ENCODE measurements at regions not wholly inside any gene's neighbourhood (a gene's known extent, or its start where the extent isn't known, plus 50 kb on each side); places are given as distances from the start of the nearest gene placed in this dataset.

DNA sequence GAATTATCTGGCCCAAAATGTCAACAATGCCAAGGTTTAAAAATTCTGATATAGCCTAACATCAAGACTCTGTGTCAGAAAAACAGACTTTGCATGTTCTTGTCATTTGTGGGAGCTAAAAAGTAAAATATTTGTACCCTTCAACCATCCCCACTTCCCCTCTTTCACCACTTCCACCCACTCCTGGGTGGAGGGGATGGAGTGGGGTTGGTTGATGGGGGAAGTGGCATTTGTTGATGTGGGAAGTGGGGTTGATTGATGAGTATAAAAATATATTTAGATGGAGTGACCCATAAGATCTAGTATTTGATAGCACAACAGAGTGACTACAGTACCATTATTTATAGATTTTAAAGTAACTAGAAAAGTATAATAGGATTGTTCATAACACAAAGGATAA lies 55.0 kb upstream of the C9orf72 start:
- H3K27me3 Mint-ChIP-seq (ENCODE audit: insufficient read depth, unreplicated experiment) = no peaks in the 10 kb centered on the region
- POLR2A ChIA-PET = no interaction called here
- TF ChIP-seq, protein P1, sequence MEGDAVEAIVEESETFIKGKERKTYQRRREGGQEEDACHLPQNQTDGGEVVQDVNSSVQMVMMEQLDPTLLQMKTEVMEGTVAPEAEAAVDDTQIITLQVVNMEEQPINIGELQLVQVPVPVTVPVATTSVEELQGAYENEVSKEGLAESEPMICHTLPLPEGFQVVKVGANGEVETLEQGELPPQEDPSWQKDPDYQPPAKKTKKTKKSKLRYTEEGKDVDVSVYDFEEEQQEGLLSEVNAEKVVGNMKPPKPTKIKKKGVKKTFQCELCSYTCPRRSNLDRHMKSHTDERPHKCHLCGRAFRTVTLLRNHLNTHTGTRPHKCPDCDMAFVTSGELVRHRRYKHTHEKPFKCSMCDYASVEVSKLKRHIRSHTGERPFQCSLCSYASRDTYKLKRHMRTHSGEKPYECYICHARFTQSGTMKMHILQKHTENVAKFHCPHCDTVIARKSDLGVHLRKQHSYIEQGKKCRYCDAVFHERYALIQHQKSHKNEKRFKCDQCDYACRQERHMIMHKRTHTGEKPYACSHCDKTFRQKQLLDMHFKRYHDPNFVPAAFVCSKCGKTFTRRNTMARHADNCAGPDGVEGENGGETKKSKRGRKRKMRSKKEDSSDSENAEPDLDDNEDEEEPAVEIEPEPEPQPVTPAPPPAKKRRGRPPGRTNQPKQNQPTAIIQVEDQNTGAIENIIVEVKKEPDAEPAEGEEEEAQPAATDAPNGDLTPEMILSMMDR (IDR thresholded peaks at IDR 0.05; ENCODE audit: insufficient read depth in 1 of 2, low read depth in 1 of 2, low read length in 1 of 2, severe bottlenecking in 1 of 2, unreplicated experiment in 1 of 2) = no peak
- H3K4me3 Mint-ChIP-seq (ENCODE audit: unreplicated experiment) = no peak overlapping the region
- no peaks in the 10 kb centered on the region for H3K4me1 ChIP-seq
- intact Hi-C loops (cut with micrococcal nuclease; ENCODE audit: unreplicated experiment) = no loop called here
- no peak overlapping the region for H3K27ac Mint-ChIP-seq (ENCODE audit: unreplicated experiment)
- CTCF ChIA-PET = no interaction called here
- H3K4me1 Mint-ChIP-seq (ENCODE audit: low read depth, unreplicated experiment) = peaks cover 6% of the 10 kb centered on the region
- H3K4me3 ChIP-seq (ENCODE audit: low read depth, low read length) = no peak overlapping the region
- no peaks in the 10 kb centered on the region for H3K36me3 ChIP-seq (ENCODE audit: control insufficient read depth, insufficient read depth, low read length)
- H3K9me3 Mint-ChIP-seq (ENCODE audit: unreplicated experiment) = peaks cover 12% of the 10 kb centered on the region
- DNase-seq = no peak
- no peaks in the 10 kb centered on the region for H3K27me3 ChIP-seq (replicated peaks; ENCODE audit: control insufficient read depth, insufficient read depth, low read length)
- no peaks in the 10 kb centered on the region for H3K36me3 Mint-ChIP-seq (ENCODE audit: insufficient read depth, unreplicated experiment)
- H3K9me3 ChIP-seq = no peaks in the 10 kb centered on the region
- no TSS peak for BruUV-seq (replicated peaks)

DNA sequence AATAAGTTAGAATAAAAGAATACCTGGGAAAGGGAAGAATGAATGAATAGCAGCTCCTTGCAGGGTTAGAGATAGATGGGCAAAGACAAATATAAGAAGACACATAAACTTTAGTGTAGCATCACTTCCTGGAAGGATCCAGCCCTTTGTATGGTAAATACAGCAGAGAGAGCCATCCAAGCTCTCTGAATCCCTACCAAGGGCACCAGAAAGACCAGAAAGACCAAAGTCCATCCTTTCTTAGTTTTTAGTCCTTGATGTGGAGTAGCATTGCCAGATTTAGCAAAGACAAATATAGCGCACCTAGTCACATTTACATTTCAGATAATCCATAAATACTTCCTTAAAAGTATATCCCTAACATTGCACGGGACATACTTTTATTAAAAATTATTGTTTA lies 56.1 kb upstream of the C9orf72 start:
- no peaks in the 10 kb centered on the region for H3K36me3 Mint-ChIP-seq (ENCODE audit: insufficient read depth, unreplicated experiment)
- no peaks in the 10 kb centered on the region for H3K36me3 ChIP-seq (ENCODE audit: control insufficient read depth, insufficient read depth, low read length)
- CTCF ChIA-PET = no interaction called here
- no peak overlapping the region for H3K27ac Mint-ChIP-seq (ENCODE audit: unreplicated experiment)
- H3K4me1 ChIP-seq = no peaks in the 10 kb centered on the region
- no peaks in the 10 kb centered on the region for H3K27me3 Mint-ChIP-seq (ENCODE audit: insufficient read depth, unreplicated experiment)
- intact Hi-C loops (cut with micrococcal nuclease; ENCODE audit: unreplicated experiment) = no loop called here
- H3K9me3 Mint-ChIP-seq (ENCODE audit: unreplicated experiment) = peaks cover 12% of the 10 kb centered on the region
- H3K27me3 ChIP-seq (replicated peaks; ENCODE audit: control insufficient read depth, insufficient read depth, low read length) = no peaks in the 10 kb centered on the region
- POLR2A ChIA-PET = no interaction called here
- peaks cover 6% of the 10 kb centered on the region for H3K4me1 Mint-ChIP-seq (ENCODE audit: low read depth, unreplicated experiment)
- H3K4me3 ChIP-seq (ENCODE audit: low read depth, low read length) = no peak overlapping the region
- no peak for DNase-seq
- no peaks in the 10 kb centered on the region for H3K9me3 ChIP-seq
- H3K4me3 Mint-ChIP-seq (ENCODE audit: unreplicated experiment) = no peak overlapping the region
- BruUV-seq (replicated peaks) = no TSS peak
- TF ChIP-seq, protein P1 (IDR thresholded peaks at IDR 0.05; ENCODE audit: insufficient read depth in 1 of 2, low read depth in 1 of 2, low read length in 1 of 2, severe bottlenecking in 1 of 2, unreplicated experiment in 1 of 2) = no peak

DNA sequence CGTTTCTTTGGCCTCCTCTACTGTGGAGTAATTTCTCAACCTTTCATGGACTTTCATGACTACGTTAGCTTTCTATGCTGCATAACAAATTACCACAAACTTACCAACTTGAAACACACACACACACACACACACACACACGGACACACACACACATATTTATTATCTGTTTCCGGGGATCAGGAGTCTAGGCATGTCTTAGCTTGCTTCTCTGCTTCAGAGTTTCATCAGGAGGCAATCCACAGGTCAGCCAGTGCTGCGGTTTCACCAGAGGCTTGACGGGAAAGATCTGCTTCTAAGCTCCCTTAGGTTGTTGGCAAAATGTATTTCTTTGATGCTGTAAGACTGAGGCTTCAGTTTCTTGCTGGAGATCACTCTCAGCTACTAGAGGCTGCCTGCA lies 59.0 kb upstream of the C9orf72 start:
- Histone ChIP-seq H3K4me1 (no peaks in the 10 kb centered on the region), H3K27me3 (replicated peaks; ENCODE audit: control insufficient read depth, insufficient read depth, low read length) (no peaks in the 10 kb centered on the region), H3K4me3 (ENCODE audit: low read depth, low read length) (no peak overlapping the region), H3K36me3 (ENCODE audit: control insufficient read depth, insufficient read depth, low read length) (no peaks in the 10 kb centered on the region), H3K9me3 (no peaks in the 10 kb centered on the region)
- intact Hi-C loops (cut with micrococcal nuclease; ENCODE audit: unreplicated experiment) = no loop called here
- Mint-ChIP-seq H3K27ac (ENCODE audit: unreplicated experiment) (no peak overlapping the region), H3K36me3 (ENCODE audit: insufficient read depth, unreplicated experiment) (no peaks in the 10 kb centered on the region), H3K27me3 (ENCODE audit: insufficient read depth, unreplicated experiment) (no peaks in the 10 kb centered on the region), H3K4me3 (ENCODE audit: unreplicated experiment) (no peak overlapping the region), H3K4me1 (ENCODE audit: low read depth, unreplicated experiment) (no peaks in the 10 kb centered on the region), H3K9me3 (ENCODE audit: unreplicated experiment) (peaks cover 12% of the 10 kb centered on the region)
- ChIA-PET POLR2A (no interaction called here), CTCF (no interaction called here)
- BruUV-seq (replicated peaks) = no TSS peak
- TF ChIP-seq, protein P1 (IDR thresholded peaks at IDR 0.05; ENCODE audit: insufficient read depth in 1 of 2, low read depth in 1 of 2, low read length in 1 of 2, severe bottlenecking in 1 of 2, unreplicated experiment in 1 of 2) = no peak
- DNase-seq = no peak
